Medulla oblongata (tissue), 1 donor: ENCODE measurements at regions not wholly inside any gene's neighbourhood (a gene's known extent, or its start where the extent isn't known, plus 50 kb on each side); places are given as distances from the start of the nearest gene placed in this dataset.
"Not testable (repeated sequence)": the region's sequence is repeated elsewhere in the genome, so short reads cannot be mapped to it uniquely, and the experiment has no call there.

Experiments
- DNase-seq: peaks from one replicate; pipeline ENCODE4 v3.0.0-alpha.2; 2015; ENCODE audit errors: extremely low spot score

DNA sequence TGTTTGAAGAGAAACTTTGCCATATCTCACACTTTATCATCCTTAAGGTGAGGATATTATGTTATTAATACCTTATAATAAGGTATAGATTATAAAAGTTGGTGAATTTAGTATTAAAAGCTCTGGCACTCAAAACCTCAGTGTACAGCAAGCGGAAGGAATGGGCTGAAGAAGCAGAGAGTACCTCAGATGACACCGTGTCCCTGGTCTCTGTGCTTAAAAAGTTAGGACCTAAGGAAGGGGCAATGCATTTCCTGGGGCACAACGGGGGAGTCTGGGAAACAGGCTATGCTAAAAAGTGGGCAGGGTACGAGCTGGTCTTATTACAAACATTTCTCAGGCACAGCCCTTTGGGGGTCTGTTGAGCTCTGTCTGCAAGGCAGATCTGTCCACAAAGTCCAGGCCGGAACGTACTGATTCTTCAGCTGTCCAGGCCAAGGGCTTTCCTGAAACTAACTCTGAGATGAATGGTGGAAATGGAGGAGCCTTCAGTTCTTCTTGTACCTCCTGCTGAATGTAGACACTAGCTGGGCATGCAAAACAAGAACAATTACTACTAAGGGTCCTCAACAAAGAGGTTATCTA lies 202.7 kb downstream of the POM121L12 start:
- no peak for DNase-seq

DNA sequence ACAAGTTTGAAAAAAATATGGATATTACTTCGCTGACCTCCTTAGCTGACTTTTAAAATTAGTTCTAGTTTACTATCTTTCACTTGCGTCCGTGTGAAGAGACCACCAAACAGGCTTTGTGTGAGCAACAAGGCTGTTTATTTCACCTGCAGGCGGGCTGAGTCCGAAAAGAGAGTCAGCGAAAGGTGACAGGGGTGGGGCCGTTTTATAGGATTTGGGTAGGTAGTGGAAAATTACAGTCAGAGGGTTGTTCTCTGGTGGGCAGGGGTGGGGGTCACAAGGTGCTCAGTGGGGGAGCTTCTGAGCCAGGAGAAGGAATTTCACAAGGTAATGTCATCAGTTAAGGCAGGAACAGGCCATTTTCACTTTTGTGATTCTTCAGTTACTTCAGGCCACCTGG lies 203.7 kb downstream of the POM121L12 start:
- not testable (repeated sequence) for DNase-seq

DNA sequence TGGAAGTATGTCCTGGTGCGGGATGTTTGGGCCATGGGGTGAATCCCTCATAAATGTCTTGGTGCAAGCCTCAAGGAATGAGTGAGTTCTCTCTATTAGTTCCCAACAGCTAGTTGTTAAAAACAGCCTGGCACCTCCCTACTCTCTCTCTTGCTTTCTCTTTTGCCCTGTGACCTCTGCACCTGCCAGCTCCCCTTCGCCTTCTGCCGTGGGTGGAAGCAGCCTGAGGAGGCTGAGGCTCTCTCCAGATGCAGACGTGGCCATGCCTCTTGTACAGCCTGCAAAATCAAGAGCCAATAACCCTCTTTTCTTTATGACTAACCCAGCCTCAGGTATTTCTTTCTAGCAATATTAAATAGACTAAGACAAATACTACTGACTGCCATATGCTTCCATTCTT lies 210.3 kb downstream of the POM121L12 start:
- DNase-seq = no peak

DNA sequence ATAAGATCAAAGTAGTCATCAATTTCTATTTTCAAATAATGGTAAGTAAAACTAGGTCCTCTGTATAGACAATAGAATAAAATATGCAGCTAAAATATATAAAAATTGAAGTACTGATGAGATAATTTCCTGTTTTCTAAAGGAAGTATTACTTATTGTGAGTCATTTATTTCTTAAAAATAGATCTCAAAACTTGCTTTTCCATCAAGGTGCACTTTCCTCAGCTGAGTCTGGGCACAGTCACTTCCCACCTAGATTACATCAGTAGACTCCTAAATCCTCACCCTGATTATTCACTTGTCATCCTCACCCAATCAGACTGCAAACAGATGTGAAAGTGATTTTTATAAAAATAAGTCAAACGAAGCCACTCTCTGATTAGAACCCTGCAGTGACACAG lies 211.5 kb downstream of the POM121L12 start:
- DNase-seq = no peak

DNA sequence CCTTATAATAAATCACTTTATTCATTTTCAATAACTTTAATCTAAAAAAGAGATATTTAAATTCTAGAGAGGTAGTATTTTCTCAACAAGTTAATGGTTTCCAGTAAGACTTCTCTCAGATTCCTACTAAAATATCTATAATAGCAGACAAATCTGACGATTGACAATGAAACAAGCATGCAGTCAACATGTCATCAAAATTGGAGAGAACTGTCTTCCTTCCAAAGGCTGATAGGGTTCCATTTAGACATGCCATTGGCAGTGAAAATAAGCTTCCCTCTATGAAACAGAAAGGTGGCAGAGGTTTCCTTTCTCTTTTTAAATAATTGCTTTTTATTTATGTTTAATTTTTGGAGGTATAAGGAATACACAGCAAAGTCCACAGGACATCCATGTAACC lies 217.1 kb downstream of the POM121L12 start:
- DNase-seq = no peak

DNA sequence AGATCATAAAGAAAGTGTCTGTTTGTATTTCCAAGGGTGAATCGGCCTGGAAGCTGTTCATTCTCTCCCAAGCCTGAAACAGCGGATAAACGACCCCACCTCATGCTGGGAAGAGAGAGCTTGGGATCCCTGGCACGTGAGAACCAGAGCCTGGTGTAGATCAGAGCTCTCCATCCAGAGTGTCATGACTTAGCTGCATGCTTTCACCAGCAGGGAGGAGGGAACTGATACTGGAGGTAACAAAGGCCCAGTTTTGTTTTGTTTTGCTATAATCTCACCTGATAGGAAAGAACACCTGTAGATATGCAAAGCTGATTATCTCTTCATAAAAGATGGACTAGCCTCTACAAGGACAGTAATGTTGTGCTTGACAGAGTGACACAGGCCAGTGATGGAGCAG lies 236.6 kb downstream of the POM121L12 start:
- no peak for DNase-seq

DNA sequence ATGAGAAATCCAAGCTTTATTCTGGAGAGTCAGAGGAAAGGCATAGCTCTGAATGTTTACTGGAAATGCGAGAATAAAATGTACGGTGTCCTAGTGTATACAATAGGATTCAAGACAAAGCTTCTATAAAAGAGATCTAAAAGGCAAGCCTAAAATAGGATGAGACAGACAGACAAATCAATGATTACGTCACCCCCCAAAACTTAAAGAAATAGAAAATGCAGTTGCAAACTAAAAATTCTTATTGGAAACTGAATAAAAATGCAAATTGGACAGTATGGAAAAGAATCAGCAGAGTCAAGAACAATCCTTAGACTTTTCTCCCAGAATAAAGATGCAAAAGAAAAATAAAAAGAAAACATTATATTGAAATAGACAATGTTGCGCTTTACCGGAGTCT lies 245.9 kb downstream of the POM121L12 start:
- DNase-seq = no peak

DNA sequence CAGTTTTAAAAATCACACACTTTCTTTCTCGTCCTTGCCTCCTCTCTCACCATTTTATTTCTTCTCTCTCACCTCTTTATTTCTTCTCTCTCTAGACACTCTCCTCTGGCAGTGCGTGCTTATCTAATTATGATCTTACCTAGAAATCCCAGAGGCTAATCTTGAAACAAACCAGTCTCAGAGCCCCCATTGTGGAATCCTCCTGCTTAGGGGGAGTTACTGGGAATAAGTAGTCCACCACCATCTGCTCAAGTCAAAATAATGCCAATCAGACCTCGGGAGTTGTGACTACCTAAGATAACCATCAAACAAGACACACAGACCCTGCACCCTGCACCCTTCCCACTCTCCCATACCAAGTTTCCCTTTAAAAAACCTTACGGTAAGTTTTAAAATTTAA lies 256.9 kb downstream of the POM121L12 start:
- no peak for DNase-seq

DNA sequence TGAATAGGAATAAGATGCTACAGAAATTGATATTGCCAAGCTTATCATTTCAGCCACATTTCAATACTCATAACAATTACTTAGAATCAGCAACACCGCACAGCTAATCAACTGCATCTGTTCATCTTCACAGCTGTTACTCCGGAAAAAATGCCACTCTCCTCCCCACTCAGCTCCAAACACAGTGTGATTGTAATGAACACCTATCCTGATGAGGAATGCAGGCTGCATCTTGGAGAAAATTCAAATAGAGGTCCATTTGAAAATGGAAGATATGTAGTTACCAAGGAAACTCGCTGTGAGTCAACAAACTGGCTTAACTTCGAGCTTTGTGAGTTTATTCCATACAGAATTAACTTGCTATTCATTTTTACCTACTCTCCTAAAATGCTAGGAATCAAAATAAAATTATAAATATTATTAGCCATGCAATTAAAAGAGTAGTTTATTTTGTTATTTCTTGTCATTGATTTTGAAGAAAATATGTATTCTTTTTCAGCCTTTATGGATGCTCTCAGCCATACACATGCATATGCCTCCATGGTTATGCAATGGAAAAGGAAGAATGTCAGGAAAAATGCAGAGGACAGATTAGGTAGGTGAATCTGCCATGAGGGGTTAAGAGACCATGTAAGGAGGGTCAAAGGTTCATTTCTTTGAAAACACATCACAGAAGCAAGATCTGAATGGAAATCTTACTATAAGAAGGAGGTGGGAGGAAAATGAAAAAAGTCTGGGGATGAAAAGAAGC lies 267.2 kb downstream of the POM121L12 start:
- DNase-seq = no peak

DNA sequence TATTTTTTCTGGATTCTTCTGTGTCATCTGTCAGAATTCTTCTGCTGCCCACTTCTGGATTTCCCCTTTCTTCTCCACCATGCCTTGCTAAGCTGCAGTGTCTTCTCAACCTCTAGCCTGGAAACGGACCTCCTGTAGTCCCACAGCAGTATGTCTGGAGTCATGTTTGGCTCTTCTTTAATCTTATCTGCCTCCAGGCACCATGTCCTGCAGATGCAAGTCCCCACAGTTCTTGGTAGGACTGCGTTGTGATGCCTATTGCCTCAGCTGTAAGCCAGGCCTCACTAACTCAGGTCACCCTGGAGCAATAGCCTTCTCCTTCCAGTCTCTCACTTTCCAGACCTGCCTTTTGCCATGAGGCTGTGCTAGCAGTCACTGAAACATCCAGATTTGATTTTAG lies 268.3 kb downstream of the POM121L12 start:
- no peak for DNase-seq

DNA sequence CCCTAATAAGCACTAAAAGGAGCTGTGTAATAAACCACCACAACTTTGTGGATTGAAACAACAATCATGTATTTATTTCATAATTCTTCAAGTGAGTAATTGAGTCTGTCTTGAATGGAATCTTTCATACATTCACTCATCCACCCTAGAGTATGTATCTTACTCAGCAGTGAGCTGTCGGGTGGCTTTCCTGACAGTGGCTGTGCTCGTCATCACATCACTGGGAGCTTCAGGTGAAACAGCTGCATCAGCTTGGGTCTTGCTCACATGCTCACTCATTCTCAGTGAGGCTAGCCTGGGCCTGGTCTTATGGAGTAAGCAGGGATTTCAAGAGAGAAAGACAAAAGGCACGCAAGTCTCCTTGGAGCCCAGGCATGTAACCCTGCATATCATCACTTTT lies 271.4 kb downstream of the POM121L12 start:
- DNase-seq = no peak

DNA sequence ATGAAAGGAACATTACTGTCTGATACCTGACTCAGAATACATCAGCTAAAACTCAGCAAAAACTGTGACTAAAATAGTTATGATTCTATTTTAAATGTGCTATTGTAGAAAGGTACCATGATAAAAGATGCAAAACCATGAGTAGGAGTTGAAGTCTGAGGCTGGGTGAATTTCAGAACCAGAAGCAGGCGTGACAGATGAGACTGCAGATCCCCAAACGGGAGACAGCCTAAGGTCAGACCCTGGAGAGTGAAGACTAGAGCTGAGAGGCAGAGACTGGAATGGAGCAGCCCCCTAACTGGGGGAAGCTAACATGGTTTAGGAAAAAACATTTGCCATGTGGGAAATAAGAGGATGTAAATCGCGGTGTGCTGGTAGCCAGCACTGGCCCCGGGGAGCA lies 275.8 kb downstream of the POM121L12 start:
- no peak for DNase-seq

DNA sequence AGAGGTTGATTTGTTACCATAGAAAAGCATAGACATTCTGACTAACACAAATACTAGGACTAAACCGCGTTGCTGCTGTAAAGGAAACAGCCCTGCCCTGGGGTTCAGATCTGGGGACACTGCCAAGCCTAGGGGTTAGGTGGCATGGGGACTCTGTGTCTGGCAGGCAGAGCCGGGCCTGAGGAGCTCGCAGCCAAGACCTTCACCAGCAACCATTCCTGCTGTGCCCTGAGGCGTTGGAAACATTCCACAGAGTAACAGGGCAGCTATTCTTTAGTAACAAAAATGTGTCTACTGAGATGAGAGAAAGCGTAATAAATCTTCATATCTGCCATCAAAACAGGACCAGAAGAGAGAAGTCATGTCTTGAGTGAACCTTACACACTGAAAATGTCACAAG lies 280.5 kb downstream of the POM121L12 start:
- DNase-seq = peak; percentile 62

DNA sequence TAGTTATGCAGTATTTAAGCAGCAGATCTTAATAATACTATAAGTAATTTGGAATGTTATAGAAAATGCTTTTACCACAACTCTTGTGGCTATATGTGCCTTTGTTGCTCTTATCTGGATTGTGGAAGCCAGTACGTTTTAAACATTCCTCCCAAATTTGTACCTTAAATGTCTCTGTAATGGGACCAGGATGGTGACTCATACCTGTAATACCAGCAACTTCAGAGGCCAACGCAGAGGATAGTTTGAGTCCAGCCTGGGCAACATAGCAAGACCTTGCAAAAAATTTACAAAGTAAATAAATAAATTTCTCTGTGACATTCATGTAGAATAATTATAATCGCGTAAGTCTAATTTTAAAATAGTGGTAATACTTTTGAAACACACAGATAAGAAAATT lies 283.1 kb downstream of the POM121L12 start:
- DNase-seq = no peak

DNA sequence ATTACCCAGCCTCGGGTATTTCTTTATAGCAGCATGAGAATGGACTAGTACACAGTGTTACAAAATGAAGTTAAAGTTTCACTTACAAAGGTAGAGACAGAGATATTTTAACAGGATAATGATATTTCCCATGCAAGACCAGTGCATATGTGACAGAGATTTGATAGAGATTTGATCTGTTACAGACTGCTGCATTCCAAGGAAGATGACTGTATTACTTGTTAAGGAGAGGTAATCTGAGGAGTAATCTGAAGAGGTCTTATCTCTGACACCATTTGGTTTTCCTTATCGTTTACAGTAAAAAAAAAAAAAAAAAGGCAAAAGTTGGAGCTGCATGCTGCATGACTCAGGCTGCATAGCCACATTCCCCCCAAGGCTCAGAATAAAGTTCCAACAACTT lies 289.6 kb downstream of the POM121L12 start:
- no peak for DNase-seq

DNA sequence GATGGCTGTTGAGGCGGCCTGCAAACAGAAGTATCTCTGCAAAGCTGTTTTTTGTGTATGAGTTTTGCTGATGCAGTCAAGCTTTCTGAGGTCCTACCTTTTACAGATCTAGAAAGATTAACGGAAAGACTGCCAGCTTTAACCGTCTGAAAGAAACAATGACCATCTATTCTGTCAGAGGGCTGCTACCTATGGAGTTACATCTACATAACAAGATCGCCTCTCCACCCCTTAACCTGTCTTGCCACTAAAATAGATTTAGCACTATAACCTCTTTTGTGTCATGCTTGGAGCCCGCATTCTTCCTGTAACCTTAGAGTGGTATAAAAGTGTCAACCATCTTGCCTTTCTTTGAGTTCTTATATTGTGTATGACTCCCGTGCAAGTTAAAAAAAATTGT lies 291.2 kb downstream of the POM121L12 start:
- DNase-seq = no peak

DNA sequence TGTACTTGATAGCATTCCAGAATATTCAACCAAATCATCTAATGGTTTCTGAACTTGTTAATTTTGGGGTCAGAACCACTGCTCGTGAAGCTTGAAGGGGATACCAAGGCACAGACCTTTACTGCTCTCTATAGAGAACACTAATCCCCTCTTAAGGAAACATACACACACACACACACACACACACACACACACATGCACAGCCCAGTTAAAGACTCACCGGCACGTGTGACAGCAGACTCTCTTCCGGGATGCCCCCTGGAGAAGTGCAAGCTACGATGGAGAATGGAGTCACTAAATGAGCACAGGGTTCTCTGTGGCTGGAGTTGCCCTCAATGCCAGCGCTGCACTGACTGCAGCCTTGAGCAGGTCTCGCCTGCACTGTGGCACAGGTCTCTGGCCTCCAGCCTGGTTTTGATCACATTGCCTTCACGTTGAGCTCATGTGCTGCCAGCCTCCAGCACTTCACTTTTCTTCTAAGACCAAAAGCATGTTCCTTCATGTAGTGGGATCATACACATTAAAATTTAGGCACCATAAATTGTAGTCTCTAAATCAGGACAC lies 300.8 kb downstream of the POM121L12 start:
- DNase-seq = no peak

DNA sequence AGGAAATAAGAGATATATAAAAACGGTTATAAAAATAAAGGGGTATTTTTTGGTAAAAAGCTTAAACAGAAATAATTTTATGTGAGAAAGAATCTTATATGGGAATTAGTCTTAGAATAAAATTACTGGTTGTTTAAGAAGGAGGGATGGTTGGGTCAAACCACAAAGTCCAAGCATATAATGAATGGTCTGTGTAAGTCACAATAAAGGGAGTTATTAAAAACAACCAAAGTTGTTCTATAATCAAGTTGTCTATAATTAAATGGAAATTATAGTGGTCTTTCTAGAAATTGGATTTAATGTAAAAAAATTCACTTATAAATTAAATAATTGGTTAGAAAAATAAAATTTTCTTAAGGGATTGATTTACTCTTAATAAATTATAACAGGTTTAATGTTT lies 304.8 kb downstream of the POM121L12 start:
- no peak for DNase-seq

DNA sequence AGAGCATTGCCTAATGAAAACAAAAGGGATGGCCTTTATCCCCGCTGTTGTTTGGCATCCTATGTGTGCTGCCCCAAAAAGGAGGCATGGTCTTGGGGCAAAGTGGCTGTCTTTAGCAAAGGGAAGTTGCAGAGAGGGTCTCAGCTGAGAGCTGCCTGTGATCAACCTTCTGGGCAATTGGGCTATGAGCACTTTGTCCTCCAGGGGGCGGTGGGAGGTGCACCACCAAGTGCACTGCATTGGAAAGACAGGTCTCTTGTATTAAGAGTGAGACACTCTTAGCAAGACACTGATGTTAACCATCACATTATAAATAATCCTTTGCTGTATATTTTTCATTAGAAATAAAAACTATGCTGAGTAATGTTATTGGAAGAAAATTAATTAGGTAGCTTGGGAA lies 314.8 kb downstream of the POM121L12 start:
- peak; percentile 12 for DNase-seq

DNA sequence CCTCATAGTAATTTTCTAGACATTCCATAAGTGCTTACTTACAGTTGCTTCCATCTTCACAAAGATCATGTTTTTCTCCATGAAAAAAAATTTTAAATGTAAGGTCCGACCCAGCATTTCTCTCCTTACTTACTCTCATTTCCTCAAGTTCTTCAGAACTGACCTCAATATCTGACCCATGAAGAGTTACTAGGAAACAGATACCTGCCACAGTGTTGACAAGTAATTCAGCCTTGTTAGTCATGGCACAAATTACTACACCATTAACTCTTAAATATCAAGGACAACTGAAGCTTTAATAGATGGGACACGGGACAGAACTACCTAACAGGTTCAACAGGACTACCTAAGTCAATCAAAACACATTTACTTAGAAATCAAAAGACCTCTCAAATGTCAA lies 316.2 kb downstream of the POM121L12 start:
- no peak for DNase-seq

DNA sequence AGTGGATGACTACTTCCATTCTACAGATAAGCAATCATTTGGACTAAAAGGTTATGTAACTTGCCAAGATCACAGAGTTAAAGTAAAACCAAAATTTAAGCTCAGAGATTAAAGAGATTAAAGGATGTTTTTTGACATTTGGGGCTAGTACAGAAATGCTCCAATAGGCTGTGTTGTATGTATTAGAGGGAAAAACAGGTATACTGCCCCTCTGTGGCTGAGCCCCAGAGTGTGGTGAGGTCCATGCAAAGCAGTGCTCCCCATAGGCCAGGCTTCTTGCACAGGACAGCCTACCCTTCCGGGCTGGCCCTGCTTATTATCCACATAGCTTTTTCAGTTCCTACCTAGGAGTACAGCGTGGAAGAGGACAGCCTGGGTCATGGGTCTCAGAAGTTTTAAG lies 322.8 kb downstream of the POM121L12 start:
- no peak for DNase-seq

DNA sequence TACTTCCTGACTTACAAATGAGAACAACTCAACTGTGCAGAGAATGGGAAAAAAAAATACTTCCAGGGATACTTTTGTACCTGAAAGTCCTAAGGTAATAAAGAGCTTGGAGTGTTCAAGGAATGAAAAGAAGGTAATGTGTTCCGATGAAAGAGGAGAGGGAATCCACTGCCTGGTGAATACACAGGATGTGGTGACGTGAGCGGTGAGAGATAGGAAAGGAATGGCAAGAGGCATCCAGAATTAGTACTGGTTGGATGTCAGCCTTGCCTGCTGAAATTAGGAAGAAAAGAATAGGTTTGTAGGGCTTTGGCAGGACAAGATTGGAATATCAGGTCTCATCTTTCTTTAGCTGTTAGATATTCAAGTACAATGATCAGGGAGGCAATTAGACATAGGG lies 347.7 kb downstream of the POM121L12 start:
- DNase-seq = no peak

DNA sequence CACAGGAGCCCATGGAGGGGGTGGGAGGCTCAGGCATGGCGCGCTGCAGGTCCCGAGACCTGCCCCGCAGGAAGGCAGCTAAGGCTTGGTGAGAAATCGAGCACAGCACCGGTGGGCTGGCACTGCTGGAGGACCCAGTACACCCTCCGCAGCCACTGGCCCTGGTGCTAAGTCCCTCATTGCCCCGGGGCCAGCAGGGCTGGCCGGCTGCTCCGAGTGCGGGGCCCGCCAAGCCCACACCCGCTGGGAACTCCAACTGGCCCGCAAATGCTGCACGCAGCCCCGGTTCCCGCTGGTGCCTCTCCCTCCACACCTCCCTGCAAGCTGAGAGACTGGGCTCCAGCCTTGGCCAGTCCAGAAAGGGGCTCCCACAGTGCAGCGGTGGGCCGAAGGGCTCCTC lies 349.8 kb downstream of the POM121L12 start:
- not testable (repeated sequence) for DNase-seq

DNA sequence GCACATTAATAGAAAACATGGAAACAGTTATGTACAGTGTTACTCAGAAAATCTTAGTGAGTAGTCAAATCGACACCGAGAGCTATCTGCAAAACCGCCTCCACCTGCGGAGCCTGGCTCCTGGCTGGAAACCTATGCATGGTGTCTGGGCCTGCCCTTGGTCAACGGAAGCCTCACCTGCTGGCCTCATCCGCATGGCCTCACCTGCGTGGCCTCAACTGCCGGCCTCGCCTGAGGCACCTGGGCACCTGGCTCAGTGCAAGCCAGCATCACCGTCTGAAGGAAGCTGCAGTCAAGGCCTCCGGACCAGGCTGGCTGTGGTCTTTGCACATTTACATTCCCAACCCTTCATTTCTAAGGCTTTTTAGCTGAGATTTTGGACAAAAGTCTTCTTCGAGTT lies 352.1 kb downstream of the POM121L12 start:
- DNase-seq = no peak
